Muscle layer of duodenum (tissue), 2 donors: ENCODE measurements at regions not wholly inside any gene's neighbourhood (a gene's known extent, or its start where the extent isn't known, plus 50 kb on each side); places are given as distances from the start of the nearest gene placed in this dataset.
"Not testable (repeated sequence)": the region's sequence is repeated elsewhere in the genome, so short reads cannot be mapped to it uniquely, and the experiment has no call there.

Experiments used
- H3K27ac ChIP-seq: one replicate; pipeline ENCODE4 v1.7.0; 2013; ENCODE audit warnings: mild to moderate bottlenecking, low read length
- H3K27me3 ChIP-seq: one replicate; pipeline ENCODE4 v1.7.0; 2013; ENCODE audit warnings: low read depth, mild to moderate bottlenecking, control low read depth, low read length
- H3K36me3 ChIP-seq, 2 donors: one replicate each; pipeline ENCODE4 v1.7.0; 2013; ENCODE audit warnings: low read length in 2 of 2, control low read depth in 1 of 2, mild to moderate bottlenecking in 1 of 2; ENCODE audit not compliant: insufficient read depth in 2 of 2, control insufficient read depth in 1 of 2
- H3K4me1 ChIP-seq, 2 donors: one replicate each; pipeline ENCODE4 v1.7.0; 2013; ENCODE audit warnings: low read length in 2 of 2, mild to moderate bottlenecking in 2 of 2, control low read depth in 1 of 2, moderate library complexity in 1 of 2; ENCODE audit not compliant: insufficient read depth in 2 of 2, control insufficient read depth in 1 of 2
- H3K4me3 ChIP-seq, 2 donors: one replicate each; pipeline ENCODE4 v1.7.0; 2013; ENCODE audit warnings: low read length in 2 of 2, low read depth in 1 of 2, mild to moderate bottlenecking in 1 of 2
- H3K9me3 ChIP-seq, 2 donors: one replicate each; pipeline ENCODE4 v1.7.0; 2013; ENCODE audit warnings: low read length in 2 of 2, control low read depth in 1 of 2, mild to moderate bottlenecking in 1 of 2; ENCODE audit not compliant: control insufficient read depth in 1 of 2
- donor health status: healthy.

DNA sequence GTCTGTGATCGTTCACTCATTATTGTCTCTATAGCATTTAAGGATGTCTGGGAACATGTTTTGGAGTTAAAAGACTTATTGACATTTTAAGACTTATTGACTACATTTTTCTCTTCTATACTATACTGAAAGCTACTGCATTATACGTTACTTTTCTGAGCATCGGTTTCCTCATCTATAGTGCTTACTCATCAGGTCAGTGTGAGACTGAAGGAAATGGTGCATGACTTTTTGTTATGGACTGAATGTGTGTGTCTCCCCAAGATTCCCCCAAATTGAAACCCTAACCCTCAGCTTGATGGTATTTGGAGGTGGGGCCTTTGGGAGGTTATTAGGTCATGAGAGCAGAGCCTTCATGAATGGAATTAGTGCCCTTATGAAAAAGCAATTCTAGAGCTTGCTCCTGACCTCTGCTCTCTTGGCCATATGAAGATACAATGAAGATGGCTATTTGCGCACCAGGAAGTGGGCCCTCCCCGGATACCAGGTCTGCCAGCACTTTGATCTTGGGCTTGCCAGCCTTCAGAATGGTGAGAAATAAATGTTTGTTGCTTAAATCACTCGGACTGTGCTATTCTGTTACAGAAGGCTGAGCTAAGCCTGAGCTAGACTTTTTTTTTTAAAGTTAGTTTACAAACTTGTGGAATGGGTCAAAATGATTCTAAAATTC, 243.7 kb upstream of the RREB1 start:
- H3K27me3 ChIP-seq = no peaks in the 10 kb centered on the region
- no peaks in the 10 kb centered on the region for H3K9me3 ChIP-seq
- H3K4me1 ChIP-seq = no peaks in the 10 kb centered on the region
- H3K4me3 ChIP-seq = no peak overlapping the region
- no peaks in the 10 kb centered on the region for H3K36me3 ChIP-seq
- no peak overlapping the region for H3K27ac ChIP-seq

GRCh38 chr6:6865611-6866010, 242.2 kb upstream of the RREB1 start:
- H3K4me3 ChIP-seq = no peak overlapping the region
- H3K4me1 ChIP-seq = no peaks in the 10 kb centered on the region
- no peak overlapping the region for H3K27ac ChIP-seq
- H3K36me3 ChIP-seq = no peaks in the 10 kb centered on the region
- H3K27me3 ChIP-seq = no peaks in the 10 kb centered on the region
- H3K9me3 ChIP-seq = no peaks in the 10 kb centered on the region

GRCh38 chr6:6866656-6867403, 240.9 kb upstream of the RREB1 start:
- no peaks in the 10 kb centered on the region for H3K36me3 ChIP-seq
- no peak overlapping the region for H3K27ac ChIP-seq
- no peaks in the 10 kb centered on the region for H3K9me3 ChIP-seq
- no peaks in the 10 kb centered on the region for H3K27me3 ChIP-seq
- H3K4me3 ChIP-seq = no peak overlapping the region
- no peaks in the 10 kb centered on the region for H3K4me1 ChIP-seq

- no peaks in the 10 kb centered on the region for H3K4me1 ChIP-seq
- H3K36me3 ChIP-seq = no peaks in the 10 kb centered on the region
- H3K4me3 ChIP-seq = no peak overlapping the region
- no peaks in the 10 kb centered on the region for H3K9me3 ChIP-seq
- H3K27ac ChIP-seq = no peak overlapping the region
- no peaks in the 10 kb centered on the region for H3K27me3 ChIP-seq
Observed at GRCh38 chr6:6867404-6867799, 240.4 kb upstream of the RREB1 start.

- Histone ChIP-seq H3K4me3 (no peak overlapping the region), H3K27ac (no peak overlapping the region)
Observed at GRCh38 chr6:6869094-6869493, 238.7 kb upstream of the RREB1 start.

DNA sequence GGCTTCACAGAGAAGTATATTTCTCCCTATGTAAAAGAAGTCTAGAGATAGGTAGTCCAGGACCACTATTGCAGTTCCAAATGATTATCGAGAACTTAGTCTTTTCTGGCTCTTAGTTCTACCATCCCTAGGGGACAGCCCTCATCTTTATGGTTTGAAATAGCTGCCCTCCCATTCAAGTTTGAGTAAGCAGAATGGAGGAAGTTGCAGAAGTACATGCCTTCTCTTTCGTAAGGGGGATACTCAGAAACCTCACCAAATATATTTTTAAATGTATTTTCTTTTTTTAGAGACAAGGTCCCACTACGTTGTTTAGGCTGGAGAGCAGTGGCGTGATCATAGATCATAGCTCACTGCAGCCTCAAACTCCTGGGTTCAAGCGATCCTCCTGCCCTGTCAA, 236.8 kb upstream of the RREB1 start:
- Histone ChIP-seq H3K36me3 (no peaks in the 10 kb centered on the region), H3K27ac (no peak overlapping the region), H3K4me1 (no peaks in the 10 kb centered on the region), H3K27me3 (no peaks in the 10 kb centered on the region), H3K9me3 (no peaks in the 10 kb centered on the region), H3K4me3 (no peak overlapping the region)

More at GRCh38 chr6:6869094-6869493, 238.7 kb upstream of the RREB1 start:
- H3K4me1 ChIP-seq = no peaks in the 10 kb centered on the region
- no peaks in the 10 kb centered on the region for H3K9me3 ChIP-seq
- no peaks in the 10 kb centered on the region for H3K36me3 ChIP-seq
- H3K27me3 ChIP-seq = no peaks in the 10 kb centered on the region

- no peak overlapping the region for H3K27ac ChIP-seq
- no peaks in the 10 kb centered on the region for H3K9me3 ChIP-seq
- no peaks in the 10 kb centered on the region for H3K36me3 ChIP-seq
- no peak overlapping the region for H3K4me3 ChIP-seq
- H3K27me3 ChIP-seq = no peaks in the 10 kb centered on the region
- H3K4me1 ChIP-seq = no peaks in the 10 kb centered on the region
Observed at GRCh38 chr6:6872459-6873344, 235.1 kb upstream of the RREB1 start.

- Histone ChIP-seq H3K4me1 (no peaks in the 10 kb centered on the region), H3K4me3 (no peak overlapping the region), H3K27ac (no peak overlapping the region), H3K27me3 (no peaks in the 10 kb centered on the region), H3K36me3 (no peaks in the 10 kb centered on the region), H3K9me3 (no peaks in the 10 kb centered on the region)
Observed at GRCh38 chr6:6873778-6874177, 234.0 kb upstream of the RREB1 start.

DNA sequence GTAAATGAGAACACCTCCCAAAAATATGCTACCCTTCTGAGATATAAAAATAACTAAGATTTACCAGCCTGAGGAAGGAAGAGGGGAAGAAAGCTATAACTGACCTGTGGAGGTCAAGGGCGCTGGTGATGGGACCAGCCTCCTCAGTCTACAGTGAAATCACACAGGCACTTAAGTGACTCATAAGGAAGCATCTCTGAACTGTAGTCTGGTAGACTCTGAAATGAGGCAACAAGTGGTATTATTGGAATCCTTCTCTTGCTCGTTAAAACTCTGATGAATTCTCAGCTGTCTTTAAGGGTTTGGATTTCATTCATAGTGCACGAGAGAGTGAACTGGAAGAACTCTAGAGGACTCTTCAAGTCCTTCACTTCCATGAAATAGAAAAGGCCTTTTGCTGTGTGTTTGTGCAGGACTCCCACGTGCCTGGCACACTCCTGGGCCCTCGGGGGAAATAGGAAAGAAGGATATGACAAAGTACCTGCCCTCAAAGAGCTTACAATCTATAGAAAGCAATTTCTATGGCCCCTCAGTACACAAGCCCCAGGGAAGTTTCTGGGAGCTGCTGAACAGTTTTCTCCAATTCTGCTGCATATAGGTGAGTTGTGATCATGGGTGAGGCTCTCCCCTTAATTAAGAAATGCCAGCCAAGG, 231.8 kb upstream of the RREB1 start:
- Histone ChIP-seq H3K9me3 (no peaks in the 10 kb centered on the region), H3K36me3 (no peaks in the 10 kb centered on the region), H3K4me3 (no peak overlapping the region), H3K27me3 (no peaks in the 10 kb centered on the region), H3K27ac (no peak overlapping the region), H3K4me1 (no peaks in the 10 kb centered on the region)

DNA sequence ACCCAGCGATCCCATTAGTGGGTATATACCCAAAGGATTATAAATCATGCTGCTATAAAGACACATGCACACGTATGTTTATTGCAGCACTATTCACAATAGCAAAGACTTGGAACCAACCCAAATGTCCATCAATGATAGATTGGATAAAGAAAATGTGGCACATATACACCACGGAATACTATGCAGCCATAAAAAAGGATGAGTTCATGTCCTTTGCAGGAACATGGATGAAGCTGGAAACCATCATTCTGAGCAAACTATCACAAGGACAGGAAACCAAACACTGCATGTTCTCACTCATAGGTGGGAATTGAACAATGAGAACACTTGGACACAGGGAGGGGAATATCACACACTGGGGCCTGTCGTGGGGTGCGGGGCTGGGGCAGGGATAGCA, 230.0 kb upstream of the RREB1 start:
- H3K27me3 ChIP-seq, H3K27ac ChIP-seq, H3K4me1 ChIP-seq, H3K9me3 ChIP-seq, H3K4me3 ChIP-seq, H3K36me3 ChIP-seq: not testable (repeated sequence)
